Keratinocyte (primary cell): ENCODE measurements at regions not wholly inside any gene's neighbourhood (a gene's known extent, or its start where the extent isn't known, plus 50 kb on each side); places are given as distances from the start of the nearest gene placed in this dataset.

Experiments used
- CTCF ChIP-seq, 3 experiments: IDR thresholded peaks in 1 of 3; conservative IDR thresholded peaks in 1 of 3; optimal IDR thresholded peaks in 1 of 3; 2 replicates in 2 of 3; 3 replicates in 1 of 3; pipeline versions ENCODE3 to v1.5.1; 2011; ENCODE audit warnings: low read length in 3 of 3, mild to moderate bottlenecking in 3 of 3, moderate library complexity in 2 of 3, control low read depth in 1 of 3, inconsistent platforms in 1 of 3; ENCODE audit not compliant: insufficient read depth in 2 of 3; ENCODE audit errors: extremely low read depth in 1 of 3
- EZH2 ChIP-seq: IDR thresholded peaks from one replicate; pipeline ENCODE4 v1.6.1; 2012; ENCODE audit warnings: inconsistent platforms, mild to moderate bottlenecking, low read length, moderate library complexity

- TF ChIP-seq CTCF (optimal IDR thresholded peaks at IDR 0.05 in 1 of 3, IDR thresholded peaks at IDR 0.05 in 1 of 3, conservative IDR thresholded peaks at IDR 0.05 in 1 of 3; ENCODE audit: extremely low read depth in 1 of 3, insufficient read depth in 2 of 3, low read length in 3 of 3) (no peak), EZH2 (no peak)
Measured at GRCh38 chr9:11646831-11647230, 1034.0 kb upstream of the PTPRD start.
